Hepatocyte (in vitro differentiated cells): ENCODE measurements at regions not wholly inside any gene's neighbourhood (a gene's known extent, or its start where the extent isn't known, plus 50 kb on each side); places are given as distances from the start of the nearest gene placed in this dataset.

Experiments
- DNase-seq: peaks from one replicate; pipeline ENCODE4 v3.0.0-alpha.2; 2016; ENCODE audit warnings: low spot score
- H2AFZ ChIP-seq: fragments of 200-600 bp; sonication (generic); 2 replicates; pipeline ENCODE4 v1.6.0; 2016; ENCODE audit warnings: antibody characterized with exemption, mild to moderate bottlenecking
- H3K27ac ChIP-seq: fragments of 200-600 bp; sonication (generic); 2 replicates; pipeline ENCODE4 v1.5.1; 2016; ENCODE audit warnings: mild to moderate bottlenecking
- H3K27me3 ChIP-seq: fragments of 200-600 bp; sonication (generic); 2 replicates; pipeline ENCODE4 v1.6.1; 2016
- H3K36me3 ChIP-seq: fragments of 200-600 bp; sonication (generic); replicated peaks from 2 replicates; pipeline ENCODE4 v1.5.1; 2016; ENCODE audit warnings: low read depth; ENCODE audit not compliant: insufficient read depth
- H3K4me1 ChIP-seq: fragments of 200-600 bp; sonication (generic); 2 replicates; pipeline ENCODE4 v1.5.1; 2016; ENCODE audit warnings: mild to moderate bottlenecking, moderate library complexity; ENCODE audit not compliant: insufficient read depth
- H3K4me2 ChIP-seq: fragments of 200-600 bp; sonication (generic); 2 replicates; pipeline ENCODE4 v1.6.0; 2016
- H3K4me3 ChIP-seq: fragments of 200-600 bp; sonication (generic); 2 replicates; pipeline ENCODE4 v1.5.1; 2016; ENCODE audit warnings: mild to moderate bottlenecking
- H3K79me2 ChIP-seq: fragments of 200-600 bp; sonication (generic); 2 replicates; pipeline ENCODE4 v1.6.0; 2017; ENCODE audit warnings: mild to moderate bottlenecking
- H3K9me2 ChIP-seq: fragments of 200-600 bp; sonication (generic); replicated peaks from 2 replicates; pipeline ENCODE4 v1.6.0; 2017; ENCODE audit warnings: mild to moderate bottlenecking; ENCODE audit not compliant: insufficient read depth
- H3K9me3 ChIP-seq: fragments of 200-600 bp; sonication (generic); 2 replicates; pipeline ENCODE4 v1.5.1; 2016; ENCODE audit warnings: low read depth, mild to moderate bottlenecking
- H4K20me1 ChIP-seq: fragments of 200-600 bp; sonication (generic); 2 replicates; pipeline ENCODE4 v1.6.0; 2016; ENCODE audit warnings: mild to moderate bottlenecking; ENCODE audit not compliant: insufficient read depth, poor library complexity, severe bottlenecking
- CTCF ChIP-seq: fragments of 200-600 bp; sonication (generic); IDR thresholded peaks from 2 replicates; pipeline ENCODE4 v1.5.1; 2016; ENCODE audit warnings: antibody characterized with exemption, mild to moderate bottlenecking; ENCODE audit not compliant: poor library complexity
- EZH2 ChIP-seq: fragments of 200-600 bp; sonication (generic); IDR thresholded peaks from 2 replicates; pipeline ENCODE4 v1.6.1; 2016; ENCODE audit warnings: antibody characterized with exemption, mild to moderate bottlenecking, borderline replicate concordance
- EZH2phosphoT487 ChIP-seq: fragments of 200-600 bp; sonication (generic); IDR thresholded peaks from one replicate; pipeline ENCODE4 v1.6.1; 2018; ENCODE audit warnings: antibody characterized with exemption, mild to moderate bottlenecking, low read depth, moderate library complexity; ENCODE audit not compliant: unreplicated experiment, severe bottlenecking
- WGBS: methylation state at CpG from one replicate; pipeline ENCODE4 v1.1.6; 2016; ENCODE audit warnings: low lambda C conversion rate; ENCODE audit errors: missing lambda C conversion rate; 5-methylcytosine and 5-hydroxymethylcytosine counted together

- H3K4me3 ChIP-seq, result no peak overlapping the region
- H3K36me3 ChIP-seq, result no peaks in the 10 kb centered on the region
- H3K4me1 ChIP-seq, result no peaks in the 10 kb centered on the region
- WGBS, result 83% methylated on average over 2 of the region's 2 CpGs
- no peak for TF ChIP-seq CTCF
- no peak for TF ChIP-seq EZH2
- TF ChIP-seq EZH2phosphoT487, result no peak
- no peaks in the 10 kb centered on the region for H3K9me3 ChIP-seq
- no peak for DNase-seq
- no peak overlapping the region for H2AFZ ChIP-seq
- H3K27ac ChIP-seq, result no peak overlapping the region
- H3K9me2 ChIP-seq, result no peaks in the 10 kb centered on the region
- no peak overlapping the region for H3K4me2 ChIP-seq
- H4K20me1 ChIP-seq, result no peaks in the 10 kb centered on the region
- H3K27me3 ChIP-seq, result peaks cover 9% of the 10 kb centered on the region
- H3K79me2 ChIP-seq, result no peaks in the 10 kb centered on the region
Observed at GRCh38 chr17:33838281-33838680, 416.8 kb upstream of the CCL2 start.

GRCh38 chr17:33847900-33848299 is 407.2 kb upstream of the CCL2 start:
- H3K79me2 ChIP-seq, result no peaks in the 10 kb centered on the region
- peaks cover 6% of the 10 kb centered on the region for H3K27me3 ChIP-seq
- no peaks in the 10 kb centered on the region for H3K9me3 ChIP-seq
- no peak overlapping the region for H3K4me3 ChIP-seq
- no peak overlapping the region for H3K4me2 ChIP-seq
- no peak overlapping the region for H2AFZ ChIP-seq
- 47% methylated on average over 4 of the region's 4 CpGs for WGBS
- no peaks in the 10 kb centered on the region for H3K36me3 ChIP-seq
- no peaks in the 10 kb centered on the region for H3K4me1 ChIP-seq
- no peak overlapping the region for H3K27ac ChIP-seq
- DNase-seq, result no peak
- no peaks in the 10 kb centered on the region for H4K20me1 ChIP-seq
- TF ChIP-seq EZH2 (no peak), EZH2phosphoT487 (no peak), CTCF (no peak)
- no peaks in the 10 kb centered on the region for H3K9me2 ChIP-seq

DNA sequence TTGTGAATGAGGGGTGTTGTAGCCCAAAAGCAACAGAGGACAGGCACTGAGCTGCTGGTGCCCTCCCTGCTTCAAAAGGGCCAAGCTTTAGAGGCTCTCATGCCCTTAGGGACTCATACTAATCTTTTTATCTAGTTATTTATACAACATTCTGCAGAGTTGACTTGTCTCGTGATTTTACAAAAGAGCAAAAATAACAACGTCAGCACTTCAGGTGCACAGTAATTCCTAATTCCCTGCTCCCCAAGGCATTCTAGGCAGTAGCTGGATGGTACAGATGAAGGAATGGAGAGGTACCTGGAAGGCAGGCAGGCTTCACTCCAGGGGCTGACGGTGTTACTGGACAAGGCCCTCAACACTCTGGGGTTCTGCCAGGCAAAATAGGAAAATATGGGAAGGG is 406.7 kb upstream of the CCL2 start:
- no peaks in the 10 kb centered on the region for H3K9me3 ChIP-seq
- no peak for DNase-seq
- peaks cover 6% of the 10 kb centered on the region for H3K27me3 ChIP-seq
- 65% methylated on average over 3 of the region's 3 CpGs for WGBS
- no peaks in the 10 kb centered on the region for H3K9me2 ChIP-seq
- no peak overlapping the region for H3K4me2 ChIP-seq
- no peak overlapping the region for H3K4me3 ChIP-seq
- H2AFZ ChIP-seq, result no peak overlapping the region
- no peak for TF ChIP-seq CTCF
- no peak for TF ChIP-seq EZH2
- no peak for TF ChIP-seq EZH2phosphoT487
- H4K20me1 ChIP-seq, result no peaks in the 10 kb centered on the region
- no peaks in the 10 kb centered on the region for H3K4me1 ChIP-seq
- no peaks in the 10 kb centered on the region for H3K79me2 ChIP-seq
- H3K27ac ChIP-seq, result no peak overlapping the region
- no peaks in the 10 kb centered on the region for H3K36me3 ChIP-seq

DNA sequence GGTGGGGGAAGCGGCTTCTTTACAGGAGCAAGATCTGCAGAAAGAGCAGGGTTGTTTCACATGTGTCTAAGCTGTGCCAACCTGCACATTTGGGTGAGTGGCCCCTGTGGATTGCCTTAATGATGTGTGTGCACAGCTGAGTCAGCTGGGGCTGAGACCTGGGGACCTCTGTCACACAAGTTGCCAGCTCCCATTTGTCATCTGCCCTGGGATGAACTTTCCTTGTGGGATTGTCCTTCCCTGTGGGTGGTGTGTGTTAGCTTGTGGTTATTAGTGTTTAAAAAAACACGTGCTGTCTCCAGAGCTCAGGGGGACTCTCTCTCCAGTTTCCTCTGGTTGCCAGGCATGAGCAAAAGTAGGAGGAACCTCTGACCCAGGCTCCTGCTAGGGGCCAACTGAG is 400.5 kb upstream of the CCL2 start:
- Histone ChIP-seq H3K4me3 (no peak overlapping the region), H3K36me3 (no peaks in the 10 kb centered on the region), H3K9me2 (no peaks in the 10 kb centered on the region), H2AFZ (no peak overlapping the region), H3K4me1 (no peaks in the 10 kb centered on the region), H3K79me2 (no peaks in the 10 kb centered on the region), H3K27me3 (peaks cover 6% of the 10 kb centered on the region), H3K4me2 (no peak overlapping the region), H3K9me3 (no peaks in the 10 kb centered on the region), H4K20me1 (no peaks in the 10 kb centered on the region), H3K27ac (no peak overlapping the region)
- 54% methylated on average over 2 of the region's 2 CpGs for WGBS
- DNase-seq, result no peak
- no peak for TF ChIP-seq EZH2
- no peak for TF ChIP-seq EZH2phosphoT487
- no peak for TF ChIP-seq CTCF
